ENCODE measurements at regions not wholly inside any gene's neighbourhood (a gene's known extent, or its start where the extent isn't known, plus 50 kb on each side); places are given as distances from the start of the nearest gene placed in this dataset.

DNA sequence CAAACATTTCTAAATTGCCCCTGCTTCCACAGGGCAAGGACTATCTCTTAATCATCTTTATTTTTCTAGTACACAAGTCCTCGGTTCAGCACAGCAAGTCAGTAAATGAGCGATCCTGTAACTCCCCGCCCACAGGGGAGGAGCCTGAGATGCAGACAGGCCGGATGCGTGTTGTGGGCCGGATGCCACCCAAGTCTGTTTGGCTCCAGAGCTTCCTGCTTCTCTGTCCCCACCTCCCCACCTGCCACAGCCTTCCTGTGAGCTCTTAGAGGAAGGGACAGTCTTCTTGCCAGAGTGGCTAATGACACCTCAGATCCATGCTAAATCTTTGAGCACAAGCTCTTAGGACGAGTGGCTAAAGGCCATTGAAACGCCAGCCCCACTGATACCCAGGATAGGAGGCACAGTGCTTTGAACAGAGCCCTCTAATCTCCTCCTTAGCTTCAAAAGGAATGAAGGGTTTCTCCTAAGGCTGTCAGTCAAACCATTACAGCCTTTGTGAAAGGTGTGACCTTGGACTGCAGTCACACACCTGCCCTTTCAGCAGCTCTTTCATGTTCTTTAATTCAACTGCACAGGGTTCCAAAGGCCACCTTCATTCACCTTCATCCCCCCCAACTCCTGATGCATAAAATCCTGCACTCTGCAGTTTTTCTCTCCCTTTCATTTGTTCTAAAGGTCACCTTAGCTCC lies 264.3 kb downstream of the TFAP2C start:
- no peak for DNase-seq

DNA sequence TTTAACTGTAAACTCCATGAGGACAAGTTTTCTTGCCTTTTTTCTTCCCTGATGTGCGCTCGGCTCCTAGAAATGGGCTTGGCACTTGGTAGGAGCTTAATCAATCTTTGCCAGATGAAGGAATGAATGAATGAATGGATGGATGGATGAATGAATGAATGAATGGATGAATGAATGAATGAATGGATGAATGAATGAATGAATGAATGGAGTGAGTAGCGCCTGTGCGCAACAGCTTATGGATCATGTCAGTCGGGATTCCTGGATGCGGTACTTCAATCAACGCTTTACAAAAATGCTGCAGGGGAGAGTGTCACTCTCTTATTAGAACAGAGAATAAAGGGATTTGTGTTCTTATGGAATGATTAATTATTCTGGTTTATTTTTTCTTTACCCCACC lies 267.3 kb downstream of the TFAP2C start:
- no peaks in the 10 kb centered on the region for H3K36me3 ChIP-seq
- DNase-seq (no peak), ATAC-seq (no peak)
- no peaks in the 10 kb centered on the region for H3K4me1 ChIP-seq
- intact Hi-C loops (cut with DNase I) = no loop called here
- no peak overlapping the region for H3K27ac ChIP-seq
- no peak overlapping the region for H3K4me3 ChIP-seq
- H3K9me3 ChIP-seq = no peaks in the 10 kb centered on the region
- H3K27me3 ChIP-seq = no peaks in the 10 kb centered on the region
- TF ChIP-seq, protein P1, sequence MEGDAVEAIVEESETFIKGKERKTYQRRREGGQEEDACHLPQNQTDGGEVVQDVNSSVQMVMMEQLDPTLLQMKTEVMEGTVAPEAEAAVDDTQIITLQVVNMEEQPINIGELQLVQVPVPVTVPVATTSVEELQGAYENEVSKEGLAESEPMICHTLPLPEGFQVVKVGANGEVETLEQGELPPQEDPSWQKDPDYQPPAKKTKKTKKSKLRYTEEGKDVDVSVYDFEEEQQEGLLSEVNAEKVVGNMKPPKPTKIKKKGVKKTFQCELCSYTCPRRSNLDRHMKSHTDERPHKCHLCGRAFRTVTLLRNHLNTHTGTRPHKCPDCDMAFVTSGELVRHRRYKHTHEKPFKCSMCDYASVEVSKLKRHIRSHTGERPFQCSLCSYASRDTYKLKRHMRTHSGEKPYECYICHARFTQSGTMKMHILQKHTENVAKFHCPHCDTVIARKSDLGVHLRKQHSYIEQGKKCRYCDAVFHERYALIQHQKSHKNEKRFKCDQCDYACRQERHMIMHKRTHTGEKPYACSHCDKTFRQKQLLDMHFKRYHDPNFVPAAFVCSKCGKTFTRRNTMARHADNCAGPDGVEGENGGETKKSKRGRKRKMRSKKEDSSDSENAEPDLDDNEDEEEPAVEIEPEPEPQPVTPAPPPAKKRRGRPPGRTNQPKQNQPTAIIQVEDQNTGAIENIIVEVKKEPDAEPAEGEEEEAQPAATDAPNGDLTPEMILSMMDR (IDR thresholded peaks at IDR 0.05) = no peak

More for the DNA sequence above, 264.3 kb downstream of the TFAP2C start:
- Histone ChIP-seq H3K36me3 (no peaks in the 10 kb centered on the region), H3K27me3 (no peaks in the 10 kb centered on the region), H3K27ac (no peak overlapping the region), H3K4me1 (no peaks in the 10 kb centered on the region), H3K4me3 (no peak overlapping the region), H3K9me3 (no peaks in the 10 kb centered on the region)
- TF ChIP-seq, protein P1 (IDR thresholded peaks at IDR 0.05) = no peak
- intact Hi-C loops (cut with DNase I) = no loop called here
- ATAC-seq = no peak

DNA sequence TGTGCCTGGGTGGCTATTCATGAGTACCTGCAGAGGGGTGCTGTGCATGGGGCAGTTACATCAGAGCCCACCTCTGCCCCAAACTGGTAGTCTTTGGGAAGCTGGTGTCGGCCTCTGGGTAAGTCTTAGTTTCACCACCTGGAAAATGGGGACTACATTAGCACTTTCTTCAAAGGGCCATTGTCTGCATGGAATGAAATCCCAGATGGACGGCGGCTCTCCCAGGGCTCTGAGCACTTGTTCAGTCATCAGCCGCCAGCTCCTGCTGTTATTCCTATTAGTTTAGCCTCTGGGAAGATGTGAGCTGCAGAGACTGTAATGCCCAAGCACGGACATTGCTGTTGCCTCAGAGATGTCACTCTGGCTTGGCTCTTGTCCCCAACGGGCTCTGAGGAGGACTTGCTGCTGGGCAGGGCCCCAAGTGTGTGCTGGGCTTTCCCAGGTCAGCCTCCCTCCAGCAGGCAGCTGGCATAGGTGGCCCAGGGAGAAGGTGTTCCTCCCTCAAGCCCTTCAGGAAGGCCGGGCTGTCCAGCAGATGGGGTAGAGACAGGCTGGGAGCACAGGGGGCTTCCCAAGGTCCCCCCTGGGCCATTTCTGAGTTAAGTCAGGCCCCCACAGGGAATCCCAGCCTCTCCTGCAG lies 268.3 kb downstream of the TFAP2C start:
- intact Hi-C loops (cut with DNase I) = no loop called here

DNA sequence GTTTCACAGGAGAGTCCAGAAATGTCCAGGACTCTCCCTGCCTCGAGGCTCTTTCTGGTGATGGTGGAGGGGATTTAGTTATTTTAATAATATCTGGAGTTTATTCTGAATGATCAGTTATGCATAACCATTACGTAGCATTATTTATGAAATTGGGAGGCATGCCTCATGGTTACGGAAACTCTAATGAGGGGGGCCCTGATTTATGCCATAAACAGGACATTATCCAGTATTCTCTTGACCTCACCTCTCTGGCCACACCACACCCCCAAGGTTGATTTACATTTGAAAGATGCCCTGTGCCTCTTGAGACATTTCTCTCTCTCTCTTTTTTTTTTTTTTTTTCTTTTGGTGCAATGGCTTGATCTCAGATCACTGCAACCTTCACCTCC lies 268.8 kb downstream of the TFAP2C start:
- H3K27ac ChIP-seq = no peak overlapping the region
- H3K9me3 ChIP-seq = no peaks in the 10 kb centered on the region
- no peaks in the 10 kb centered on the region for H3K4me1 ChIP-seq
- H3K4me3 ChIP-seq = no peak overlapping the region
- DNase-seq = no peak
- H3K36me3 ChIP-seq = no peaks in the 10 kb centered on the region
- no peaks in the 10 kb centered on the region for H3K27me3 ChIP-seq
- ATAC-seq = no peak
- intact Hi-C loops (cut with DNase I) = no loop called here
- TF ChIP-seq, protein P1 (IDR thresholded peaks at IDR 0.05) = no peak

More for the DNA sequence above, 268.3 kb downstream of the TFAP2C start:
- no peaks in the 10 kb centered on the region for H3K9me3 ChIP-seq
- no peak for ATAC-seq
- H3K27ac ChIP-seq = no peak overlapping the region
- H3K4me3 ChIP-seq = no peak overlapping the region
- TF ChIP-seq, protein P1 (IDR thresholded peaks at IDR 0.05) = no peak
- no peaks in the 10 kb centered on the region for H3K27me3 ChIP-seq
- H3K36me3 ChIP-seq = no peaks in the 10 kb centered on the region
- H3K4me1 ChIP-seq = no peaks in the 10 kb centered on the region
- DNase-seq = no peak

DNA sequence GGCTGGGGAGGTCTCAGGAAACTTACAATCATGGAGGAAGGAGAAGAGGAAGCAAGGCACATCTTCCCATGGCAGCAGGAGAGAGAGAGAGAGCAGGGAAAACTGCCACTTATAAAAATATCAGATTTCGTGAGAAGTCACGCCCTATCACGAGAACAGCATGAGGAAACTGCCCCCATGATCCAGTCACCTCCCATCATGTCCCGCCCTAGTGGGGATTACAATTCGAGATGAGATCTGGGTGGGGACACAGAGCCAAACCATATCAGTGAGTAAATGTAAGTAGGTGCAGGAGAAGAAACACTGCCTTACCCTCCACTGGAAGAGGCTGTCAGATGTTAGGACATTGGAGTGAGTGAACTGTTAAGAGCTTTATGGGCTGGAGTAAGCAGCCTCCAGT lies 270.4 kb downstream of the TFAP2C start:
- Histone ChIP-seq H3K9me3 (no peaks in the 10 kb centered on the region), H3K4me1 (no peaks in the 10 kb centered on the region), H3K4me3 (no peak overlapping the region), H3K36me3 (no peaks in the 10 kb centered on the region), H3K27ac (no peak overlapping the region), H3K27me3 (no peaks in the 10 kb centered on the region)
- DNase-seq (no peak), ATAC-seq (no peak)
- intact Hi-C loops (cut with DNase I) = no loop called here
- TF ChIP-seq, protein P1 (IDR thresholded peaks at IDR 0.05) = no peak

Measured in upper lobe of right lung (tissue), 1 donor.